Loucy (cell line): ENCODE measurements at regions not wholly inside any gene's neighbourhood (a gene's known extent, or its start where the extent isn't known, plus 50 kb on each side); places are given as distances from the start of the nearest gene placed in this dataset.

ENCODE experiments used
- H2AFZ ChIP-seq: fragments of 200-600 bp; sonication (generic); 2 replicates; pipeline ENCODE4 v1.6.0; 2016; ENCODE audit warnings: antibody characterized with exemption, mild to moderate bottlenecking, low read length, moderate library complexity
- H3F3A ChIP-seq: fragments of 200-600 bp; 2 replicates; pipeline ENCODE4 v1.6.0; 2016; ENCODE audit warnings: antibody characterized with exemption, low read depth, mild to moderate bottlenecking
- H3K27me3 ChIP-seq: fragments of 200-600 bp; sonication (generic); 2 replicates; pipeline ENCODE4 v1.6.1; 2014; ENCODE audit warnings: low read length, mild to moderate bottlenecking; ENCODE audit not compliant: insufficient read depth, poor library complexity, severe bottlenecking
- H3K36me3 ChIP-seq: fragments of 200-600 bp; sonication (generic); 2 replicates; pipeline ENCODE4 v1.6.1; 2016; ENCODE audit warnings: low read length; ENCODE audit not compliant: insufficient read depth
- H3K4me1 ChIP-seq: fragments of 200-600 bp; sonication (generic); 2 replicates; pipeline ENCODE4 v1.5.1; 2014; ENCODE audit warnings: low read length, mild to moderate bottlenecking; ENCODE audit not compliant: insufficient read depth, poor library complexity, severe bottlenecking
- H3K4me2 ChIP-seq: fragments of 200-600 bp; sonication (generic); 2 replicates; pipeline ENCODE4 v1.6.0; 2014; ENCODE audit warnings: antibody characterized with exemption, low read length, low read depth, mild to moderate bottlenecking; ENCODE audit not compliant: poor library complexity, severe bottlenecking
- H3K4me3 ChIP-seq: fragments of 200-600 bp; sonication (generic); 2 replicates; pipeline ENCODE4 v1.5.1; 2014; ENCODE audit warnings: low read length, mild to moderate bottlenecking, mixed read lengths; ENCODE audit not compliant: poor library complexity, severe bottlenecking
- H3K79me2 ChIP-seq: fragments of 200-600 bp; sonication (generic); 2 replicates; pipeline ENCODE4 v1.6.1; 2014; ENCODE audit warnings: low read length; ENCODE audit not compliant: insufficient read depth
- H3K9ac ChIP-seq: fragments of 200-600 bp; sonication (generic); 2 replicates; pipeline ENCODE4 v1.6.0; 2014; ENCODE audit warnings: mild to moderate bottlenecking, low read depth, low read length, moderate library complexity; ENCODE audit not compliant: poor library complexity, severe bottlenecking
- H3K9me2 ChIP-seq: fragments of 200-600 bp; sonication (generic); replicated peaks from 2 replicates; pipeline ENCODE4 v1.6.1; 2016; ENCODE audit warnings: low read depth, low read length, mixed read lengths
- H3K9me3 ChIP-seq: fragments of 200-600 bp; sonication (generic); 2 replicates; pipeline ENCODE4 v1.6.1; 2014; ENCODE audit warnings: mild to moderate bottlenecking, antibody characterized with exemption, low read length, low read depth; ENCODE audit not compliant: insufficient read depth
- H4K20me1 ChIP-seq: fragments of 200-600 bp; sonication (generic); 2 replicates; pipeline ENCODE4 v1.6.0; 2014; ENCODE audit warnings: antibody characterized with exemption, low read length, mild to moderate bottlenecking; ENCODE audit not compliant: insufficient read depth, poor library complexity, severe bottlenecking
- EZH2phosphoT487 ChIP-seq: fragments of 200-600 bp; IDR thresholded peaks from 2 replicates; pipeline ENCODE4 v1.6.1; 2018; ENCODE audit warnings: antibody characterized with exemption, mild to moderate bottlenecking, moderate library complexity, borderline replicate concordance
- TF ChIP-seq, protein P1 (sequence below): fragments of 200-600 bp; sonication (generic); conservative IDR thresholded peaks from 2 replicates; pipeline ENCODE4 v1.5.1; 2014; ENCODE audit warnings: mild to moderate bottlenecking, antibody characterized with exemption, low read length

DNA sequence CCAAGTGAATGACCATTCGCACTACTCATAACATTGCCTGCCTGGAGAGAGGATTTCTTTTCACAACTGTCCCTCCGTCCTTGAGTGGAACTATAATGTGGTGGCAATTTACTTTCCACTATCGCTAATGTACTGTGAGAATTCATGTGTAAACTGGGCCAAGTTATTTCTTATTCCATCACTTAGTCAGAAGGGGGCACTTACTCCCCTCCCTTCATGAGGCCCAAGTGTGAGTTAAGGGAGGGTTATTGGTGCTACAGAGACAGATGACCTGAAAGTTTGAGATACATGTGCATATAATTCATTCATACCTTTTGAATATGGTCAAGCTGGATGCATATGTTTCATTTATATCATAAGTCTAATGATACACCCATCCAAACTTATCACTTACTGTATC is 65.2 kb upstream of the LOC128125822 start:
- H3K9ac ChIP-seq, result no peak overlapping the region
- no peaks in the 10 kb centered on the region for H3K79me2 ChIP-seq
- no peaks in the 10 kb centered on the region for H3K4me1 ChIP-seq
- no peaks in the 10 kb centered on the region for H3F3A ChIP-seq
- H3K9me2 ChIP-seq, result no peaks in the 10 kb centered on the region
- no peaks in the 10 kb centered on the region for H4K20me1 ChIP-seq
- no peaks in the 10 kb centered on the region for H3K36me3 ChIP-seq
- no peak overlapping the region for H3K4me2 ChIP-seq
- H2AFZ ChIP-seq, result no peak overlapping the region
- no peak for TF ChIP-seq EZH2phosphoT487
- TF ChIP-seq, protein P1, sequence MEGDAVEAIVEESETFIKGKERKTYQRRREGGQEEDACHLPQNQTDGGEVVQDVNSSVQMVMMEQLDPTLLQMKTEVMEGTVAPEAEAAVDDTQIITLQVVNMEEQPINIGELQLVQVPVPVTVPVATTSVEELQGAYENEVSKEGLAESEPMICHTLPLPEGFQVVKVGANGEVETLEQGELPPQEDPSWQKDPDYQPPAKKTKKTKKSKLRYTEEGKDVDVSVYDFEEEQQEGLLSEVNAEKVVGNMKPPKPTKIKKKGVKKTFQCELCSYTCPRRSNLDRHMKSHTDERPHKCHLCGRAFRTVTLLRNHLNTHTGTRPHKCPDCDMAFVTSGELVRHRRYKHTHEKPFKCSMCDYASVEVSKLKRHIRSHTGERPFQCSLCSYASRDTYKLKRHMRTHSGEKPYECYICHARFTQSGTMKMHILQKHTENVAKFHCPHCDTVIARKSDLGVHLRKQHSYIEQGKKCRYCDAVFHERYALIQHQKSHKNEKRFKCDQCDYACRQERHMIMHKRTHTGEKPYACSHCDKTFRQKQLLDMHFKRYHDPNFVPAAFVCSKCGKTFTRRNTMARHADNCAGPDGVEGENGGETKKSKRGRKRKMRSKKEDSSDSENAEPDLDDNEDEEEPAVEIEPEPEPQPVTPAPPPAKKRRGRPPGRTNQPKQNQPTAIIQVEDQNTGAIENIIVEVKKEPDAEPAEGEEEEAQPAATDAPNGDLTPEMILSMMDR, result no peak
- H3K9me3 ChIP-seq, result no peaks in the 10 kb centered on the region; the same call in 1 of the 2 replicates
- H3K27me3 ChIP-seq, result no peaks in the 10 kb centered on the region
- H3K4me3 ChIP-seq, result no peak overlapping the region

DNA sequence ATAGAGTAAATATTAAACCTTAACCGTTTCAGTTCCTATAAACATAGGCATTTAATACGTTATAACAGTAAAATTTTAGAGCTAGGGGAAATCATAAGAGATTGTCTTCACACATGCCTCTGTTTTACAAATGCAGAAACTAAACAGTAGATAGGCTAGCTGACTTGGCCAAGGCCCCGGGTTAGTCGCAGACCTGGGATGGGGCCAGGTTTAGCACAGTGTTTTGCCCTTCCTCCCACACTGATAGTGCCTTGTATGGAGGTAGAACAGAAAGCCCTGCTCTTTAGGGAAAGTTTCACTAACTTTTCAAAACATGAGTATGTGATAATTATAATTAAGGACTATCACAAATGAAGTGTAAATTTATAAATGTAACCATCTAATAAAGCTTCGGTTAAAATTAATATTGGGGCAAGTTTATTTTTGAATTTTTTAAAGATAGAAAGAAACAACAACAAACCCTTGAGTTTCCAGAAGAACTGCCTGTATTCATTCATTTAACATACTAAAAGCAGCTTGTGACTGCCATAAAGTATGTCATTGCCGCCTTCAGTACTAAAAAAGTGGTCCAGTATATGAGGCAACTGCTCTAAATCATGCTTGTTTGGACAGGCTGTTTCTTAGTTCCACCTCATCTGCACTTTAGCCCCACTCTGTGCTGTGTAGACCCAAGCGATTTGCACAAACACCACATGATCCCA is 62.5 kb upstream of the LOC128125822 start:
- H3K79me2 ChIP-seq, result no peaks in the 10 kb centered on the region
- TF ChIP-seq EZH2phosphoT487, result no peak
- TF ChIP-seq, protein P1, result no peak
- H3K9ac ChIP-seq, result no peak overlapping the region
- no peaks in the 10 kb centered on the region for H4K20me1 ChIP-seq
- H3K27me3 ChIP-seq, result no peaks in the 10 kb centered on the region
- no peak overlapping the region for H3K4me2 ChIP-seq
- H3K4me1 ChIP-seq, result no peaks in the 10 kb centered on the region
- H3K9me2 ChIP-seq, result no peaks in the 10 kb centered on the region
- H3K4me3 ChIP-seq, result no peak overlapping the region
- no peaks in the 10 kb centered on the region for H3K36me3 ChIP-seq
- no peaks in the 10 kb centered on the region for H3F3A ChIP-seq
- no peaks in the 10 kb centered on the region for H3K9me3 ChIP-seq
- no peak overlapping the region for H2AFZ ChIP-seq

DNA sequence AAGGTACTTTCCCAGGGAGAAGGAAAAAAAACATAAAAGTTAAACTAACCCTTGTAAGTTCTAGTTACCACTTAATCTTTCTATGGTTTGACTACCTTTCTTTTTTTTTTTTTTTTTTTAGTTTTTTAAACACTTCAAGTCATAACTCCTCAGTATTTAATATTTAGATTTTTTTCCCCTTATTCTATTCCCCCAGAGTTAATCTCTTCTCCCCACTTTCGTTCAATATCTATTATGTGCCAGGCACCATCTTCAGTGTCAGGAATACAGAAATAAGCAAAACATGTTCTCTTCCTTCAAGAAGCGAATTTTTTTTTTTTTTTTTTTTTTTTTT is 62.0 kb upstream of the LOC128125822 start:
- Histone ChIP-seq H3K4me1 (no peaks in the 10 kb centered on the region), H3K79me2 (no peaks in the 10 kb centered on the region), H3K4me2 (no peak overlapping the region), H3K4me3 (no peak overlapping the region), H3K9ac (no peak overlapping the region), H3F3A (no peaks in the 10 kb centered on the region), H3K27me3 (no peaks in the 10 kb centered on the region), H3K9me3 (no peaks in the 10 kb centered on the region), H4K20me1 (no peaks in the 10 kb centered on the region), H2AFZ (no peak overlapping the region), H3K9me2 (no peaks in the 10 kb centered on the region), H3K36me3 (no peaks in the 10 kb centered on the region)
- TF ChIP-seq, protein P1, result no peak
- no peak for TF ChIP-seq EZH2phosphoT487
